HK-2 (cell line): ENCODE measurements at regions not wholly inside any gene's neighbourhood (a gene's known extent, or its start where the extent isn't known, plus 50 kb on each side); places are given as distances from the start of the nearest gene placed in this dataset.

Source experiments
- DNase-seq: peaks from one replicate; pipeline ENCODE4 v3.0.0-alpha.2; 2018; ENCODE audit not compliant: unreplicated experiment

DNA sequence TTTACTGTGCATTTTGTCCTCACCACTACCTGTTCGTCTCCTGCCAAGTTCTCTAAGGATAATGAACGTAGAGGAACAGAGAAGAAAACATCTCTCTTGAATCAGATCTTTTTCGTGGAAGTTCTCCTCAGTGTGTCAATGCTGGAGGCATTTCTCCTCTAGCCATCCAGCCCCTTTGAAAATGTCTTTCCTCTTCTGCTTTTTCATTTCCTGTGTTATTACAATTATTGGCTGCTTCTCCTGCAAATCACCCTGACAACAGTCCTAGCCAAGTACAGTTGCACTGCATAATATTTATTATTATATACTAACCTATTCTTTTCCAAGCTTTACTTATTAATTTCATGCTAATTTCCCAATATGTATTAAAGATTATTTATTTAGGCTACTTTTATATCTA, 61.8 kb upstream of the TRPM3 start:
- no peak for DNase-seq

DNA sequence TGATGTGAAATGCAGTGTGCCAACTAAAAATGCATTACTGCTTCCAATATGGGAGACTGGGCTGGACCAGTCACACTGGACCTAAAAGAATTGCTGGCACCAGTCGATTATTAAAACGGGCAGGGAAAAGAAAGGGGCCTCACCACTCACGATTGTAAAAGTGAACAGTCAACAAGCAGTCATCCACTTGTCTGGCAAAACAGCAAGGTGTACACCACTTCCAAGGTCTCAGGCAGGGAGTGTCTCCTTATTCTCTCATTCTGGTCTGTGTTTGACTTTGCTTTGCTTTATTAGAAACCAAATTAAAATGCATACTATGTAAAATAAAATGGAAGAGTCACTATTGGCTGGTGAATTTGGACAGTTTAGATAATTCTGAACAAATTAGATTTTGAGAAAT, 57.8 kb upstream of the TRPM3 start:
- no peak for DNase-seq

GRCh38 chr9:71177901-71178300, 56.5 kb upstream of the TRPM3 start:
- no peak for DNase-seq

DNA sequence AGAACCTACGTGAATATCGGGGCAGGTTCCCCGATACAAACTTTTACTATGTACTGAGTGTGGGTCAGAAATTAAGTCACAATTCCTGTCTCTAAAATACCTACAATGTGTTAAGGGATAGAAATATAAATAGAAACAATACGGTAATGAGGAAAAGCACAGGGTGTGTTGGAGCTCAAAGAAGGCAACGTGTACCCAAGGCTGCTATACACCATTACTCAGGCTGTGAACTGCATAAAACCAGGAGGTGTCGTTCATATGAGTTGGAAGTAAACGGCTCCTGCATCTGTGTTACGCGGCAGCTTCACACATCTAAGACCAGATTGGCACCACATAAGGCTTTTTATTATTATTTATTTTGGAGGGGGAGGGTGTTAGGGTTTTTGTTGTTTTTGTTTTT, 50.1 kb upstream of the TRPM3 start:
- no peak for DNase-seq
